HUDEP-2 (cell line): ENCODE measurements at regions not wholly inside any gene's neighbourhood (a gene's known extent, or its start where the extent isn't known, plus 50 kb on each side); places are given as distances from the start of the nearest gene placed in this dataset.
"Not testable (repeated sequence)": the region's sequence is repeated elsewhere in the genome, so short reads cannot be mapped to it uniquely, and the experiment has no call there.

Experiments used
- DNase-seq, 76 experiments: peaks; one replicate each; lab custom pipeline; 2025; ENCODE audit not compliant: unreplicated experiment in 76 of 76; lab: John Stamatoyannopoulos, UW

DNA sequence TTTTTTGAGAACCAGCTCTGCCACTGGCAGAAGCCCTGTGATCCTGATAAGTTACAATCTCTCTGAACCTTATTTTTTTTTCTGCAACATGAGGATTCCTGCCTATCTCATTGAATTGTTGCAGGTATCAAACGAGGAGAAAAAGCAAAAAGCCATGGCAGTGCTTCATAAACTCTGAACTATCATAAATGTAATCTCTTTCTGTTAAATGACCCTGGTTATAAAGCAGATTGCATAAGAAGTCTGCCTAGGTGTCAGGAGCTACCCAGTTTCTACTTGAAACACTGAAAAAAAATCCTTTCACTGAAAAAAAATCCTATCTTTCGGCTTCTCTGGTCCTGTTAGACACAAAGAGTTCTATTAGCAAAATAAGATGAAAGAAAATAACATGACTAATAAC is 172.7 kb downstream of the FAM43A start:
- DNase-seq = no peak

GRCh38 chr3:194860725-194861124 is 175.0 kb downstream of the FAM43A start:
- no peak for DNase-seq

- DNase-seq = no peak
Observed at GRCh38 chr3:194861375-194861774, 175.7 kb downstream of the FAM43A start.

DNA sequence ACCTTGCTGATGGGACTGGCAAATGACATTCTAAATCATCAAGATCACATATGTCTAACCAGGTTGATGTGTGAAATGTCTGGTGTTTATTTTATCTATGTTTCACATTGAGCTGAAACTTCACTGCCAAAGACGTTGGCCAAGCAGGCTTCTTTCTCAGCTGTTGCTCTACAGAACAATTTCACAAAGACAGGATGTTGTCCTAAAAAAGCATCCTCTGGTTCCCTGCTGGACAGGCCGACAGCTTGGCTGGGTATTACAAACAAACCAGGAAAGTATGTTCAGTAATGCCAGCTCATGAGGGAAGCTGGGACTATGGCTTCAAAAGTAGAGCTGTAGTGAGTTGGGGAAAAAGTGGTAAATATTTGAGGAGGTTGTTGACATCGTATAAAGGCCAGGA is 179.4 kb downstream of the FAM43A start:
- no peak for DNase-seq

DNA sequence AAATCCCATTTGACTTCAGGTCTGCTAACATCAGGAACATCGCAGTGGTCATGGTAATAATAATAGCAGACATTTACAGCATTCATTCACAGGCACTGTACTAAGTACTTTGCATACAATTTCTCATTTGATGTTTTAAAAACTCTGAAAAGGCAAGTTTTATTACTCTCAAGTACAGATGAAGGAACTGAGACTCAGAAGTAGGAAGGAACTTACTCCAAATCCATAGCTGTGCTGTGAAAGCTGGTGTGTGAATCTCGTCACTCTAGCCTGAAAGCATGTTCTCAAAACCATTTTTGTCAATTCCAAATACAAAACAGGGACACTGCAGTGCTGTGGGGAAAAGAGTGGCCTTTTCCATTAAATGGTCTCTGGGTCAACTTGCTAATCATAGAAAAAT is 179.9 kb downstream of the FAM43A start:
- DNase-seq = no peak

DNA sequence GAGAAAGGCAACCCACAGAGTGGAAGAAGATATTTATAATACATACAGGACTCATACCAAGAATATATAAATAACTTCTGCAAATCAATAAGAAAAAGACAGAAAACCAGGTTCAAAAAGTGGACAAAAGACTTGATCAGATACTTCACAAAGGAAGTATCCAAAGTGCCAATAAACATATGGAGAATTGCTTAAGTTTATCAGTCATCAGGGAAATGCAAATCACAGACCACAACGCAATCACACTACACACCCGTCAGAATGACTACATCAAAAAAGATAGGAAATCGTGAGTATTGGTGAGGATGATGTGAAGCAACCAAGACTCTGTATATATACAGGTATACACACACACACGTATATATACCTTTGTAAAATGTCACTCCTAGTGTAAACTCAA is 180.6 kb downstream of the FAM43A start:
- no peak for DNase-seq

- no peak for DNase-seq
Observed at GRCh38 chr3:194867270-194867983, 181.7 kb downstream of the FAM43A start.

GRCh38 chr3:194868831-194869230 is 183.1 kb downstream of the FAM43A start:
- DNase-seq = no peak

GRCh38 chr3:194869482-194870169 is 183.9 kb downstream of the FAM43A start:
- no peak for DNase-seq

- no peak for DNase-seq
Observed at GRCh38 chr3:194870394-194871110, 184.9 kb downstream of the FAM43A start.

DNA sequence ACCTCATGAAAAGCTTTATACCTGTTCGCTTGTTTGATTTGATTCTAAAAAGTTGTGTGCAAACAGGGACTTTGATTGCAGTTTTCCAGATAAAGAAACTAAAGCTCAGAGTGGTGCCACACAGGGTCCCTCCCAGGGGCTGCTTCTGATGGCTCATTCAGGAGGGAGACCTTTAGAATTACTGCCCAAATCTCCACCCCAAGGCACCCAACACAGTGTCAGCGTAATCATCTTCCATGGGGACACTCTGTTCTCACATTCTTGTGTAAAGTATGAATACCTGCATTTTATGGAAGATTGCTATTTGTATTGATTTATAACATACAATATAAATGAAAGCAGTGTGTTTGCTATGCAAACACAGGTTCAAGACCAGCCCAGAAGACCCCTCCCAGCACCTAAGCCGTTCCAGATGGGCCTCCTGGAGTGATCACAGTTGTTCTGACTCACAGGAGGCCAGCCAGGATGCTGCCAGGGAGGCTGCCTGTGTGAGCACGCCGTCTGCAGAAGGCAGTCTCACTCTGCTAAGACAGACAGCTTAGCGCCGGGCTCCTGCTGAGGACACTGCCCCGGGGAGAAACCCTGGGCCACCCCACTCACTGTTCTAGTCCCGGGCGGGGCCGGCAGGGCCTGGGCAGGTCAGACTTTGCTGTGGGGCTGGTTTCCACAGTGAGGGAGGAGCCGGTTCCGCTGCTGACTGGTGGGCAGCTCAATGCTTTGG is 185.6 kb downstream of the FAM43A start:
- no peak for DNase-seq

GRCh38 chr3:194871864-194872668 is 186.4 kb downstream of the FAM43A start:
- DNase-seq = no peak

DNA sequence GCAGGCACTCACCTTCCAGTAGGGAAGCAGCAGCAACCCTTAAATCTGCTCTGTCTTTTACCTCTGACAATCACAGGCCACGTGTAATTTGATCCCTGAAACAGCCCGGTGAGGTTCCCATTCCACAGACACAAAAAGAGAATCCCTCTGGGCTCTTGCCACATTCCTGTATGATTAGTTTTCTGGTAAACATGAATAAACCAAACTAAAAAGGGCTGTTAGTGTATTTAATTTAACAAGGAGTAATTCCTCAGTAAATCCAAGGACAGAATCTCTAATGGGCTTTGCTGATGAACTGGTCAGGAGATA is 186.9 kb downstream of the FAM43A start:
- no peak for DNase-seq

GRCh38 chr3:194873474-194873873 is 187.8 kb downstream of the FAM43A start:
- not testable (repeated sequence) for DNase-seq

- no peak for DNase-seq
Observed at GRCh38 chr3:194874206-194874605, 188.5 kb downstream of the FAM43A start.

DNA sequence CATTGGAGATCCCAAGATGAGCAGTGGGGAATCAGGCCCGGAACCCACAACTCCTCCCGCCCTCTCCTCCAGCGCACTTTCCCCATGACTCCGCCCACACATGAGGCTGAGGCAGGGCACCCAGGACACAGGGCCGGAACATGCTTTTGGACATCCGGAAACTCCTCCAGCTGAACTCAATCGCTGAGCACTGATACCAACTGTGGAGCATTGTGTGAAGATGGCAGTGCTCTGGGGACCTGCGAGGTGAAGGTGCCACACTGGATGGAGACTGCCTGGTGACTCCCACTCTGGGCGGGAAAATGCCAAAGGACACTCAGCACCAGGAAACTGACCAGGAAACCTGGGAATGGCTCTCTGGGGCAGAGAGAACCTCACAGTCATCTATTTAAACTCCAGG is 189.1 kb downstream of the FAM43A start:
- DNase-seq = no peak

GRCh38 chr3:194875581-194876402 is 190.1 kb downstream of the FAM43A start:
- DNase-seq = no peak

DNA sequence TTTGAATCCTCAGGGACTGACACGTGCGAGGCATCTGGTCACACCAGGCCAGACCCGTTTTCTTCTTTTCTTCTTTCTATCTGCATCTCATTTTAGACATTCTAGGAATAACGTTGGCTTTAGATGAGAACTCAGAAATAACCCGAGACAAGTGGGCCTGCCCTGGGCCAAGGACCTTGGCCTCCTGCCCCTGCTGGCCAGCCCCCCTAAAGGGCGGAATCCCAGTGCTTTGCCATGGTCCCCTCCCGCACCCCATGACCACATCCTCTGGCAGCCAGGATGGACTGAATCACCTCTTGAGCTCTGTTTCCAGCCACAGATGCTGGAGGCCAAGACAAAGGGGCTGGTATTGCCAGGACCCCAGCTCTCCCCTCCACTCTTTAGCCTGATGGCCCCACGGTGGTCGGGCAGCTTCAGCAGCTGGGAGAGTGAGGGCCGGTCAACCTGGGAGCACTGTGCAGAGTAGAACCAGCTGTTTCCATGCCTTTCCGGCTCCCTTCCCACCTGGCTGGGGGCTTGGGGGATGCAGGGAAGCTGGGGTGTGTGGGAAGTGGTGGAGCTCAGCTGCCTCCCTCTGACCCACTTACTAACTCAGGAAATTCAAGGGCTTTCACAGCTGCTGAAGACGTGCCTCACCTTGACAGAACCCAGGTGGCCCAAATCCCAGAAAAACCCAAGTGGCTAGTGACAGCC is 190.9 kb downstream of the FAM43A start:
- DNase-seq = no peak
